Heart right ventricle (tissue), 16 donors: ENCODE measurements at regions not wholly inside any gene's neighbourhood (a gene's known extent, or its start where the extent isn't known, plus 50 kb on each side); places are given as distances from the start of the nearest gene placed in this dataset.

ENCODE experiments used
- ATAC-seq, 8 donors: fragments of 200-7000 bp; cut with Tn5 transposase; one replicate each; pipeline ENCODE4 v1.9.1; 2020; ENCODE audit warnings: mild to moderate bottlenecking in 8 of 8, moderate library complexity in 8 of 8, moderate number of reproducible peaks in 1 of 8
- DNase-seq, 2 donors: peaks; one replicate each; pipeline ENCODE4 v3.0.0-alpha.2; 2020
- H3K27ac ChIP-seq, 10 donors: fragments of 200-600 bp; sonication (generic) in 2 of 10; one replicate each; pipeline versions ENCODE4 v1.5.0 to v1.8.0; 2020 to 2022; ENCODE audit warnings: mild to moderate bottlenecking in 3 of 10
- H3K27me3 ChIP-seq, 7 donors: fragments of 200-600 bp; one replicate each; pipeline ENCODE4 v1.8.0; 2021 to 2022; ENCODE audit warnings: mild to moderate bottlenecking in 2 of 7
- H3K36me3 ChIP-seq, 9 donors: fragments of 200-600 bp; sonication (generic) in 1 of 9; one replicate each; pipeline versions ENCODE4 v1.5.0 to v1.8.0; 2020 to 2022; ENCODE audit warnings: mild to moderate bottlenecking in 2 of 9
- H3K4me1 ChIP-seq, 9 donors: fragments of 200-600 bp; sonication (generic) in 1 of 9; one replicate each; pipeline versions ENCODE4 v1.5.0 to v1.8.0; 2020 to 2022; ENCODE audit warnings: mild to moderate bottlenecking in 4 of 9
- H3K4me3 ChIP-seq, 10 donors: fragments of 200-600 bp; sonication (generic) in 2 of 10; one replicate each; pipeline versions ENCODE4 v1.5.0 to v1.8.0; 2020 to 2022; ENCODE audit warnings: mild to moderate bottlenecking in 7 of 10, moderate library complexity in 2 of 10
- H3K9me3 ChIP-seq, 11 donors: fragments of 200-600 bp in 10 of 11; sonication (generic) in 2 of 11; one replicate each; pipeline versions ENCODE4 v1.5.0 to v1.8.0; 2013 to 2022; ENCODE audit warnings: mild to moderate bottlenecking in 2 of 11, control low read depth in 1 of 11, moderate library complexity in 1 of 11
- WGBS, 2 donors: extraction: QIAGEN DNeasy Blood & Tissue Kit; methylation state at CpG; one replicate each; pipeline ENCODE4 v1.1.7; 2013; ENCODE audit warnings: inconsistent platforms in 1 of 2; 5-methylcytosine and 5-hydroxymethylcytosine counted together
- intact Hi-C, 10 donors: fragments of 100-400 bp; cut with DNase I; formaldehyde crosslinking; loops; one replicate each; pipeline versions ENCODE4 v1.11.1 to v1.14.2; 2022
- TF ChIP-seq, protein P1 (sequence below), 9 donors: fragments of 200-600 bp; sonication (generic) in 2 of 9; IDR thresholded peaks; one replicate each; pipeline versions ENCODE4 v1.5.0 to v1.8.0; 2021 to 2022; ENCODE audit warnings: antibody characterized with exemption in 9 of 9, mild to moderate bottlenecking in 5 of 9, moderate library complexity in 1 of 9
- donor health status: Arrhythmogenic right ventricular cardiomyopathy.
- donor health status: ischemic (EF 13 %, LVEDD 7.1; RV severe dilation, severe dysfunction).
- donor health status: healthy with polysubstance abuse.
- donor health status: DM: no; HTN: yes; CAD: no.
- donor health status: DM: no; HTN: no; CAD: no.
- donor health status: ischemic (EF 25% LVEDD 6.9; RV normal size, moderate dysfunction).
- donor health status: ischemic (EF 25% LVEDD 5.7; RV mildly dilated, moderate dysfunction).
- donor health status: healthy.
- donor health status: DM: yes; HTN: yes; CAD: no.
- donor health status: Ischemic cardiomyopathy.
- donor health status: ischemic (EF 35%, LVEDD 5.7; RV mildly dilated, moderate dysfunction).
- donor health status: nonischemic (EF 11% LVEDD 7.7; RV severe dilation, severe dysfunction).
- donor health status: DM: yes; HTN: yes; CAD: no.
- donor health status: PGD.
- donor health status: ischemic (EF 29% LVEDD 5.4; RV normal size, mild dysfunction).
- donor health status: nonischemic (EF 23%, LVEDD 6.1; RV moderate dilation, normal function).

DNA sequence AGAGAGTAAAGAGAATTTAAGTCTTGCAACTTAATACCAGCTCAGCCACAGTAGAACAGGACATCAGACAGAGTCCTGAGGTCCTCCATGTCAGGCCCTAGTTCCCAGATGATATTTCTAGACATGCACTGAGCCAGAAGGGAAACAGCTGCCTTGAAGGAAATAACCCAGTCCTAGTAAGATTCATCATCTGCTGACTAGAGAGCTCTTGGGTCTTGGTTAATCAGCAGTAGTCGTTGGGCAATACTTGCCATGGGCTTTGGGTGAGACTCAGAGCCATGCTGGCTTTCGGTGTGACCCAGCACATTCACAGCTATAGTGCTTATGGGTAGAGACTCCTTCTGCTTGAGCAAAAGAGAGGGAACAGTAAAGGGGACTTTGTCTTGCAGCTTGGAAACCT, 379.1 kb downstream of the AR start:
- WGBS, 2 donors: 69 to 81% methylated on average over 2 of the region's 2 CpGs
- no peaks in the 10 kb centered on the region for H3K4me1 ChIP-seq
- DNase-seq: no peak
- peaks cover 0 to 9% (median 0%) of the 10 kb centered on the region in 7 donors for H3K27me3 ChIP-seq
- intact Hi-C loops: no loop called here
- H3K27ac ChIP-seq: no peak overlapping the region
- no peaks in the 10 kb centered on the region for H3K9me3 ChIP-seq
- no peak overlapping the region for H3K4me3 ChIP-seq
- TF ChIP-seq, protein P1, sequence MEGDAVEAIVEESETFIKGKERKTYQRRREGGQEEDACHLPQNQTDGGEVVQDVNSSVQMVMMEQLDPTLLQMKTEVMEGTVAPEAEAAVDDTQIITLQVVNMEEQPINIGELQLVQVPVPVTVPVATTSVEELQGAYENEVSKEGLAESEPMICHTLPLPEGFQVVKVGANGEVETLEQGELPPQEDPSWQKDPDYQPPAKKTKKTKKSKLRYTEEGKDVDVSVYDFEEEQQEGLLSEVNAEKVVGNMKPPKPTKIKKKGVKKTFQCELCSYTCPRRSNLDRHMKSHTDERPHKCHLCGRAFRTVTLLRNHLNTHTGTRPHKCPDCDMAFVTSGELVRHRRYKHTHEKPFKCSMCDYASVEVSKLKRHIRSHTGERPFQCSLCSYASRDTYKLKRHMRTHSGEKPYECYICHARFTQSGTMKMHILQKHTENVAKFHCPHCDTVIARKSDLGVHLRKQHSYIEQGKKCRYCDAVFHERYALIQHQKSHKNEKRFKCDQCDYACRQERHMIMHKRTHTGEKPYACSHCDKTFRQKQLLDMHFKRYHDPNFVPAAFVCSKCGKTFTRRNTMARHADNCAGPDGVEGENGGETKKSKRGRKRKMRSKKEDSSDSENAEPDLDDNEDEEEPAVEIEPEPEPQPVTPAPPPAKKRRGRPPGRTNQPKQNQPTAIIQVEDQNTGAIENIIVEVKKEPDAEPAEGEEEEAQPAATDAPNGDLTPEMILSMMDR (IDR thresholded peaks at IDR 0.05): no peak
- no peak for ATAC-seq
- H3K36me3 ChIP-seq: no peaks in the 10 kb centered on the region

DNA sequence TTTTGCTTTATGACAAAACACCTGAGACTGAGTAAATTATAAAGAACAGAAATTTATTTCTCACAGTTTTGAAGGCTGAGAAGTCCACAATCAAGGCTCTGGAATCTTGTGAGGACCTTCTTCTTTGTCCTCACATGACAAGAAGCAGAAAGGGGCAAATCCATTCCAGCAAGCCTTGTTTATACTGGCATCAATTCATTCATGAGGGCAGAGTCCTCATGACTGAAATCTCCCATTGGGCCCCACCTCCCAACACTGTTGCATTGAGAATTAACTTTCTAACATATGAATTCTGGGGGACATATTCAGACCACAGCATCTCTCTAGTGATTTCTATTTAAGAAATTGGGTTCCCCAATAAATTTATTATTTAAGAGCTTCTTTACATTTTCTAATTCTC, 395.4 kb downstream of the AR start:
- no peak overlapping the region for H3K27ac ChIP-seq

DNA sequence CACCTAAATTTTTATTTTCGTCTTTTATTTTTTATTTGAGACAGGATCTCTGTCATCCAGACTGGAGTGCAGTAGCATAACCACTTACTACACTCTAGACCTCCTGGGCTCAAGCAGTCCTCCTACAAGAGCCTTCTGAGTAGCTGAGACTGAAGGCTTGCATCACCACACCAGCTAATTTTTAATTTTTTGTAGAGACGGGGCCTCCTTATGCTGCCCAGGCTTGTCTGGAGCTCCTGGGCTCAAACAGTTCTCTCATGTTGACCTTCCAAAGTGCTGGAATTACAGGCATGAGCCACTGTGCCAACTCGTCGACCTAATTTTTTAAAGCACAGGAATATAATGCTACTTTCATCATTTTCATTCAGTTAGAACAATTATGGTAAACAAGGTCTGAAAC, 405.4 kb downstream of the AR start:
- Histone ChIP-seq H3K9me3 (peaks cover 0 to 10% (median 0%) of the 10 kb centered on the region in 11 donors), H3K27me3 (no peaks in the 10 kb centered on the region), H3K36me3 (no peaks in the 10 kb centered on the region), H3K4me3 (no peak overlapping the region), H3K4me1 (no peaks in the 10 kb centered on the region), H3K27ac (no peak overlapping the region)
- intact Hi-C loops: no loop called here
- DNase-seq (no peak), ATAC-seq (no peak)
- TF ChIP-seq, protein P1 (IDR thresholded peaks at IDR 0.05): no peak
- 57 to 69% methylated on average over 4 of the region's 4 CpGs for WGBS, 2 donors

More for the DNA sequence above, 395.4 kb downstream of the AR start:
- Histone ChIP-seq H3K4me3 (no peak overlapping the region), H3K36me3 (no peaks in the 10 kb centered on the region), H3K9me3 (no peaks in the 10 kb centered on the region), H3K27me3 (no peaks in the 10 kb centered on the region), H3K4me1 (no peaks in the 10 kb centered on the region)
- DNase-seq: no peak
- no peak for ATAC-seq
- intact Hi-C loops: no loop called here
- TF ChIP-seq, protein P1 (IDR thresholded peaks at IDR 0.05): no peak

DNA sequence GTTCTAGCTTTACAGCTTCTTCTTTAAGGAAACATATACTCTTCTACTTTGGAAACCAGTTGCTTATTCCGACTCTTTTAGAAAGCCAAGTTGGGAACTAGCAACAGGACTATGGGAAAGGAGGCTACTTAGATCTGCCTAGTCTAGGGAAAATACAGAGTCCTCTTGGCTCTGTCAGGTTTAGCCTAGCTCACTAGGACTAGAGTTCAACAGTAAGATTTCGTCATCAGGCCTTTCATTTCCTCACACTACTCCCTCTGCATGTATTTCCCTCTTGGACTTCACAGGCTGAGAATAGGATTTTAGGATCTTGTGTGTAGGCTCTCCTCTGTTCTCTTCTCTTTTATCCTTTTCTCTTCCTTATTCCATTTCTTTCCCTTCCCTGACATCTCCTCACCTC, 409.8 kb downstream of the AR start:
- Histone ChIP-seq H3K4me3 (no peak overlapping the region), H3K9me3 (peaks cover 0 to 3% (median 0%) of the 10 kb centered on the region in 11 donors), H3K4me1 (no peaks in the 10 kb centered on the region), H3K27me3 (no peaks in the 10 kb centered on the region), H3K36me3 (no peaks in the 10 kb centered on the region), H3K27ac (no peak overlapping the region)
- intact Hi-C loops: no loop called here
- TF ChIP-seq, protein P1 (IDR thresholded peaks at IDR 0.05): no peak
- DNase-seq (no peak), ATAC-seq (no peak)
- WGBS, 2 donors: 76 to 77% methylated on average over 2 of the region's 2 CpGs

DNA sequence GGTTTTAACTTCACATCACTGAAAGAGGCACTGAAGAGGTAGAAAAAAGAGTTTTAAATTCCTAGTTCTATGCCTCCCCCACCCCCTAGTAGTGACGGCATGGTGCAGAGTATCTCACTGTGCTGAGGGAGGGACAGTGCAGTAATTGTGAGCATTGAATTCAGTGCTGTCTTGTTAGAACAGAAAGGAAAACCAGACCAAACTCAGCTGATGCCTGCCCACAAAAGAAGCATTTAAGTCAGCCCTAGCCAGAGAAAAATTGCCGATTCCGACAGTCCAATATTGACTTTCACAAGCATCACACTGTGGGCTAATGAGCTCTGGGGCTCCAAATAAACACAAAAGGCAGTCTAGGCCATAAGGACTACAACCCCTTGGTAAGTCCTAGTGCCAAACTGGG, 417.7 kb downstream of the AR start:
- Histone ChIP-seq H3K27ac (no peak overlapping the region), H3K27me3 (no peaks in the 10 kb centered on the region), H3K4me3 (no peak overlapping the region), H3K9me3 (no peaks in the 10 kb centered on the region), H3K4me1 (no peaks in the 10 kb centered on the region), H3K36me3 (no peaks in the 10 kb centered on the region)
- TF ChIP-seq, protein P1 (IDR thresholded peaks at IDR 0.05): no peak
- 89 to 90% methylated on average over 3 of the region's 3 CpGs for WGBS, 2 donors
- intact Hi-C loops: no loop called here
- no peak for ATAC-seq
- DNase-seq: no peak
